ENCODE measurements at regions not wholly inside any gene's neighbourhood (a gene's known extent, or its start where the extent isn't known, plus 50 kb on each side); places are given as distances from the start of the nearest gene placed in this dataset.

GRCh38 chr12:60266381-60266852, 670.6 kb downstream of the SLC16A7 start:
- Histone ChIP-seq H2BK15ac (ENCODE audit: low read length) (no peak overlapping the region), H3K27me3 (replicated peaks in 1 of 4; ENCODE audit: control insufficient read depth in 3 of 4, extremely low read depth in 1 of 4, insufficient read depth in 3 of 4, low read length in 3 of 4) (no peaks in the 10 kb centered on the region), H2BK12ac (ENCODE audit: low read depth, low read length) (no peak overlapping the region), H3K14ac (ENCODE audit: insufficient read length) (no peak overlapping the region), H3K4ac (replicated peaks; ENCODE audit: insufficient read length, low read depth, low read length) (no peak overlapping the region), H3K56ac (replicated peaks; ENCODE audit: insufficient read length, low read depth, low read length) (no peak overlapping the region), H4K91ac (replicated peaks; ENCODE audit: insufficient read length, low read length) (no peak overlapping the region), H3K18ac (ENCODE audit: extremely low read depth, low read length) (no peak overlapping the region), H2BK120ac (replicated peaks; ENCODE audit: low read depth, low read length) (no peak overlapping the region), H3K36me3 (ENCODE audit: control insufficient read depth in 2 of 4, insufficient read depth in 4 of 4, low read length in 3 of 4) (peaks cover 0 to 6% (median 0%) of the 10 kb centered on the region in 4 experiments; a peak in 1 of 8 replicates), H3K79me2 (ENCODE audit: control insufficient read depth in 1 of 2, insufficient read depth in 2 of 2, low read length in 2 of 2) (no peaks in the 10 kb centered on the region), H3K23ac (ENCODE audit: insufficient read length) (no peak overlapping the region), H3K4me1 (replicated peaks in 1 of 4; ENCODE audit: control insufficient read depth in 3 of 4, insufficient read depth in 4 of 4, low read length in 3 of 4) (no peaks in the 10 kb centered on the region; a peak in 1 of 7 replicates), H3K27ac (ENCODE audit: low read depth, low read length) (no peak overlapping the region), H4K5ac (ENCODE audit: insufficient read length, low read depth, low read length) (no peak overlapping the region), H2AFZ (ENCODE audit: low read length) (no peak overlapping the region), H2BK20ac (ENCODE audit: low read length) (no peak overlapping the region), H4K20me1 (replicated peaks in 1 of 2; ENCODE audit: control insufficient read depth in 1 of 2, insufficient read depth in 2 of 2, low read length in 2 of 2) (no peaks in the 10 kb centered on the region), H2AK5ac (ENCODE audit: low read depth, low read length) (no peak overlapping the region), H2BK5ac (ENCODE audit: low read depth, low read length) (no peak overlapping the region), H3K4me3 (ENCODE audit: extremely low read depth in 1 of 4, insufficient read depth in 2 of 4, low read depth in 3 of 4, low read length in 4 of 4) (no peak overlapping the region), H3K9me3 (ENCODE audit: insufficient read depth in 2 of 2, low read depth in 1 of 2, low read length in 1 of 2) (peaks cover 0 to 11% of the 10 kb centered on the region in 2 experiments; a peak in 1 of 4 replicates), H3K79me1 (ENCODE audit: low read depth, low read length) (no peaks in the 10 kb centered on the region), H3K23me2 (ENCODE audit: low read depth, low read length) (no peaks in the 10 kb centered on the region; the same call in 1 of the 2 replicates), H4K8ac (ENCODE audit: extremely low read depth, insufficient read depth, low read length) (no peak overlapping the region), H3K9ac (replicated peaks in 1 of 4; ENCODE audit: extremely low read depth in 1 of 4, low read depth in 3 of 4, low read length in 3 of 4) (no peak overlapping the region), H3K4me2 (ENCODE audit: insufficient read depth in 1 of 2, low read depth in 2 of 2, low read length in 2 of 2) (no peak overlapping the region)
- DNase-seq (ENCODE audit: low read depth in 1 of 2, low spot score in 2 of 2): no peak
- ChIA-PET POLR2A (ENCODE audit: partially characterized antibody) (no interaction called here), CTCF (ENCODE audit: partially characterized antibody) (no interaction called here)
- WGBS, 2 experiments (ENCODE audit: extremely low coverage in 1 of 2, insufficient coverage in 1 of 2, insufficient read length in 1 of 2, insufficient replicate concordance in 2 of 2, low coverage in 1 of 2, low lambda C conversion rate in 2 of 2, missing lambda C conversion rate in 1 of 2): 95% methylated on average over 4 of the region's 4 CpGs; no CpG with 5 or more reads in 1 of the 2 experiments
- FAIRE-seq: no peak
- no peak for TF ChIP-seq JUND (IDR thresholded peaks at IDR 0.05; ENCODE audit: low read length)
- TF ChIP-seq SAP30 (IDR thresholded peaks at IDR 0.05; ENCODE audit: insufficient read depth, insufficient replicate concordance, low read length): no peak
- no peak for TF ChIP-seq EZH2 (IDR thresholded peaks at IDR 0.05; ENCODE audit: low read depth, low read length, severe bottlenecking)
- TF ChIP-seq EP300 (IDR thresholded peaks at IDR 0.05; ENCODE audit: borderline replicate concordance in 1 of 2, low read depth in 2 of 2, low read length in 2 of 2): no peak
- no peak for TF ChIP-seq KDM4A (IDR thresholded peaks at IDR 0.05; ENCODE audit: low read depth, low read length, severe bottlenecking)
- no peak for TF ChIP-seq SIN3A (conservative IDR thresholded peaks at IDR 0.05 in 1 of 2, IDR thresholded peaks at IDR 0.05 in 1 of 2; ENCODE audit: low read depth in 1 of 2, low read length in 2 of 2)
- no peak for TF ChIP-seq CEBPB (IDR thresholded peaks at IDR 0.05; ENCODE audit: low read depth, low read length)
- no peak for TF ChIP-seq SP2 (IDR thresholded peaks at IDR 0.05; ENCODE audit: low read length)
- no peak for TF ChIP-seq SP4 (IDR thresholded peaks at IDR 0.05; ENCODE audit: low read length)
- TF ChIP-seq BACH1 (IDR thresholded peaks at IDR 0.05; ENCODE audit: low read length): no peak
- no peak for TF ChIP-seq CBX8 (IDR thresholded peaks at IDR 0.05; ENCODE audit: borderline replicate concordance, low read depth, low read length)
- no peak for TF ChIP-seq RNF2 (IDR thresholded peaks at IDR 0.05; ENCODE audit: borderline replicate concordance, low read depth, low read length, missing control alignments, poor library complexity, severe bottlenecking)
- TF ChIP-seq HDAC6 (IDR thresholded peaks at IDR 0.05; ENCODE audit: low read depth, low read length): no peak
- no peak for TF ChIP-seq GTF2F1 (IDR thresholded peaks at IDR 0.05; ENCODE audit: borderline replicate concordance, low read depth, low read length)
